Prostate gland (tissue), 2 donors: ENCODE measurements at regions not wholly inside any gene's neighbourhood (a gene's known extent, or its start where the extent isn't known, plus 50 kb on each side); places are given as distances from the start of the nearest gene placed in this dataset.

Experiments
- CTCF ChIP-seq, 4 experiments: fragments of 200-600 bp in 2 of 4; fragments of 450-650 bp in 2 of 4; sonication (generic) in 2 of 4; IDR thresholded peaks; 1 replicate in 3 of 4; 2 replicates in 1 of 4; pipeline ENCODE4 v1.5.1; 2016 to 2019; ENCODE audit warnings: antibody characterized with exemption in 4 of 4, mild to moderate bottlenecking in 2 of 4, moderate library complexity in 2 of 4
- POLR2AphosphoS5 ChIP-seq: sonication (generic); formaldehyde crosslinking; IDR thresholded peaks from one replicate; pipeline ENCODE4 v1.6.1; 2017; ENCODE audit warnings: antibody characterized with exemption

- TF ChIP-seq CTCF (IDR thresholded peaks at IDR 0.05) = no peak
- TF ChIP-seq POLR2AphosphoS5 = no peak
Observed at GRCh38 chr2:6369266-6369665, 496.4 kb downstream of the CMPK2 start.
